ENCODE measurements at regions not wholly inside any gene's neighbourhood (a gene's known extent, or its start where the extent isn't known, plus 50 kb on each side); places are given as distances from the start of the nearest gene placed in this dataset.
"Not testable (repeated sequence)": the region's sequence is repeated elsewhere in the genome, so short reads cannot be mapped to it uniquely, and the experiment has no call there.

- no peak for DNase-seq
Observed at GRCh38 chr6:110558575-110558974, 82.2 kb upstream of the SLC22A16 start.

- DNase-seq: no peak
Observed at GRCh38 chr6:110557199-110557598, 80.8 kb upstream of the SLC22A16 start.

- no peak for DNase-seq
Observed at GRCh38 chr6:110556317-110557110, 80.1 kb upstream of the SLC22A16 start.

- DNase-seq: no peak
Observed at GRCh38 chr6:110554966-110555460, 78.6 kb upstream of the SLC22A16 start.

- DNase-seq: no peak
Observed at GRCh38 chr6:110554441-110554840, 78.0 kb upstream of the SLC22A16 start.

- DNase-seq: no peak
Observed at GRCh38 chr6:110552901-110553641, 76.7 kb upstream of the SLC22A16 start.

GRCh38 chr6:110552076-110552475 is 75.7 kb upstream of the SLC22A16 start:
- no peak for DNase-seq

GRCh38 chr6:110551088-110551487 is 74.7 kb upstream of the SLC22A16 start:
- no peak for DNase-seq

GRCh38 chr6:110550353-110550752 is 73.9 kb upstream of the SLC22A16 start:
- no peak for DNase-seq

- no peak for DNase-seq
Observed at GRCh38 chr6:110549277-110549676, 72.9 kb upstream of the SLC22A16 start.

GRCh38 chr6:110548110-110548847 is 71.9 kb upstream of the SLC22A16 start:
- no peak for DNase-seq

- DNase-seq: no peak
Observed at GRCh38 chr6:110547266-110547964, 71.0 kb upstream of the SLC22A16 start.

- DNase-seq: no peak
Observed at GRCh38 chr6:110545081-110545872, 68.9 kb upstream of the SLC22A16 start.

GRCh38 chr6:110544472-110544871 is 68.1 kb upstream of the SLC22A16 start:
- no peak for DNase-seq

GRCh38 chr6:110543106-110543505 is 66.7 kb upstream of the SLC22A16 start:
- no peak for DNase-seq

- no peak for DNase-seq
Observed at GRCh38 chr6:110542311-110543024, 66.1 kb upstream of the SLC22A16 start.

- DNase-seq: no peak
Observed at GRCh38 chr6:110541701-110542309, 65.4 kb upstream of the SLC22A16 start.

- DNase-seq: not testable (repeated sequence)
Observed at GRCh38 chr6:110539277-110540019, 63.0 kb upstream of the SLC22A16 start.

- no peak for DNase-seq
Observed at GRCh38 chr6:110538416-110539160, 62.2 kb upstream of the SLC22A16 start.

Measured in activated CD4-positive, alpha-beta T cell treated with anti-CD3 and anti-CD28 coated beads for 4 hours (primary cell).